ENCODE measurements at regions not wholly inside any gene's neighbourhood (a gene's known extent, or its start where the extent isn't known, plus 50 kb on each side); places are given as distances from the start of the nearest gene placed in this dataset.

- intact Hi-C loops (cut with DNase I) = no loop called here
- H3K9me3 ChIP-seq (ENCODE audit: control insufficient read depth in 2 of 3, insufficient read depth in 1 of 3, low read length in 3 of 3) = no peaks in the 10 kb centered on the region
- no peak for TF ChIP-seq CTCF (IDR thresholded peaks at IDR 0.05; ENCODE audit: borderline replicate concordance, extremely low read depth, insufficient read depth)
- no peak for FAIRE-seq
- no peak overlapping the region for H3K27ac ChIP-seq (ENCODE audit: low read depth in 2 of 2, low read length in 2 of 2)
- H3K36me3 ChIP-seq (ENCODE audit: control insufficient read depth in 2 of 3, insufficient read depth in 3 of 3, low read length in 3 of 3) = no peaks in the 10 kb centered on the region
- no peaks in the 10 kb centered on the region for H3K4me1 ChIP-seq (ENCODE audit: control insufficient read depth in 2 of 3, insufficient read depth in 2 of 3, low read depth in 1 of 3, low read length in 3 of 3)
- no peak overlapping the region for H3K9ac ChIP-seq (ENCODE audit: low read length in 3 of 3)
- no peaks in the 10 kb centered on the region for H3K27me3 ChIP-seq (ENCODE audit: control insufficient read depth, insufficient read depth, low read length)
- no peak for DNase-seq
- no peak overlapping the region for H3K4me3 ChIP-seq (ENCODE audit: low read length in 3 of 3)
Measured at GRCh38 chr1:196063294-196063693, 544.9 kb downstream of the KCNT2 start.

- intact Hi-C loops (cut with DNase I) = no loop called here
- H3K4me3 ChIP-seq (ENCODE audit: low read length in 3 of 3) = no peak overlapping the region
- H3K27ac ChIP-seq (ENCODE audit: low read depth in 2 of 2, low read length in 2 of 2) = no peak overlapping the region
- DNase-seq (no peak), FAIRE-seq (no peak)
- H3K27me3 ChIP-seq (ENCODE audit: control insufficient read depth, insufficient read depth, low read length) = no peaks in the 10 kb centered on the region
- no peaks in the 10 kb centered on the region for H3K4me1 ChIP-seq (ENCODE audit: control insufficient read depth in 2 of 3, insufficient read depth in 2 of 3, low read depth in 1 of 3, low read length in 3 of 3)
- no peak for TF ChIP-seq CTCF (IDR thresholded peaks at IDR 0.05; ENCODE audit: borderline replicate concordance, extremely low read depth, insufficient read depth)
- H3K9ac ChIP-seq (ENCODE audit: low read length in 3 of 3) = no peak overlapping the region
- no peaks in the 10 kb centered on the region for H3K9me3 ChIP-seq (ENCODE audit: control insufficient read depth in 2 of 3, insufficient read depth in 1 of 3, low read length in 3 of 3)
- H3K36me3 ChIP-seq (ENCODE audit: control insufficient read depth in 2 of 3, insufficient read depth in 3 of 3, low read length in 3 of 3) = no peaks in the 10 kb centered on the region
Measured at GRCh38 chr1:196060539-196060938, 547.7 kb downstream of the KCNT2 start.

GRCh38 chr1:196059210-196059609, 549.0 kb downstream of the KCNT2 start:
- TF ChIP-seq CTCF (IDR thresholded peaks at IDR 0.05; ENCODE audit: borderline replicate concordance, extremely low read depth, insufficient read depth) = no peak
- Histone ChIP-seq H3K27ac (ENCODE audit: low read depth in 2 of 2, low read length in 2 of 2) (no peak overlapping the region), H3K4me1 (ENCODE audit: control insufficient read depth in 2 of 3, insufficient read depth in 2 of 3, low read depth in 1 of 3, low read length in 3 of 3) (no peaks in the 10 kb centered on the region), H3K9ac (ENCODE audit: low read length in 3 of 3) (no peak overlapping the region), H3K4me3 (ENCODE audit: low read length in 3 of 3) (no peak overlapping the region), H3K27me3 (ENCODE audit: control insufficient read depth, insufficient read depth, low read length) (no peaks in the 10 kb centered on the region), H3K36me3 (ENCODE audit: control insufficient read depth in 2 of 3, insufficient read depth in 3 of 3, low read length in 3 of 3) (no peaks in the 10 kb centered on the region), H3K9me3 (ENCODE audit: control insufficient read depth in 2 of 3, insufficient read depth in 1 of 3, low read length in 3 of 3) (no peaks in the 10 kb centered on the region)
- no peak for DNase-seq
- FAIRE-seq = no peak
- intact Hi-C loops (cut with DNase I) = no loop called here

GRCh38 chr1:196056966-196057365, 551.3 kb downstream of the KCNT2 start:
- H3K4me3 ChIP-seq (ENCODE audit: low read length in 3 of 3) = no peak overlapping the region
- FAIRE-seq = no peak
- intact Hi-C loops (cut with DNase I) = no loop called here
- no peaks in the 10 kb centered on the region for H3K27me3 ChIP-seq (ENCODE audit: control insufficient read depth, insufficient read depth, low read length)
- DNase-seq = no peak
- no peaks in the 10 kb centered on the region for H3K4me1 ChIP-seq (ENCODE audit: control insufficient read depth in 2 of 3, insufficient read depth in 2 of 3, low read depth in 1 of 3, low read length in 3 of 3)
- no peaks in the 10 kb centered on the region for H3K36me3 ChIP-seq (ENCODE audit: control insufficient read depth in 2 of 3, insufficient read depth in 3 of 3, low read length in 3 of 3)
- H3K9me3 ChIP-seq (ENCODE audit: control insufficient read depth in 2 of 3, insufficient read depth in 1 of 3, low read length in 3 of 3) = no peaks in the 10 kb centered on the region
- no peak overlapping the region for H3K27ac ChIP-seq (ENCODE audit: low read depth in 2 of 2, low read length in 2 of 2)
- H3K9ac ChIP-seq (ENCODE audit: low read length in 3 of 3) = no peak overlapping the region
- TF ChIP-seq CTCF (IDR thresholded peaks at IDR 0.05; ENCODE audit: borderline replicate concordance, extremely low read depth, insufficient read depth) = no peak

All from kidney (tissue), 13 donors.